ENCODE measurements at regions not wholly inside any gene's neighbourhood (a gene's known extent, or its start where the extent isn't known, plus 50 kb on each side); places are given as distances from the start of the nearest gene placed in this dataset.

DNA sequence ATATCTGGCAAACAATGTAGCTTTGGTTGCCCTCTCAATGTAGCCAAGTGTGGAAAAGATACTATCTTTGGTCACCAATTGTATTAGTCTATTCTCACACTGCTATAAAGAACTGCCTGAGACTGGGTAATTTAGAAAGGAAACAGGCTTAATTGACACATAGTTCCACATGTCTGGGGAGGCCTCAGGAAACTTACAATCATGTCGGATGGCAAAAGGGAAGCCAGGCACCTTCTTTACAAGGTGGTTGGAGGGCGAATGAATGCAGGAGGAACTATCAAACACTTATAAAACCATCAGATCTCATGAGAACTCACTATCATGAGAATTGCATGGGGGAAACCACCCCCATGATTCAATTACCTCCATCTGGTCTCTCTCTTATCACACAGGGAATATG lies 133.1 kb upstream of the TBCA start (continued):
- TF ChIP-seq, protein P1, sequence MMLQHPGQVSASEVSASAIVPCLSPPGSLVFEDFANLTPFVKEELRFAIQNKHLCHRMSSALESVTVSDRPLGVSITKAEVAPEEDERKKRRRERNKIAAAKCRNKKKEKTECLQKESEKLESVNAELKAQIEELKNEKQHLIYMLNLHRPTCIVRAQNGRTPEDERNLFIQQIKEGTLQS (CRISPR knock-in tag; conservative IDR thresholded peaks at IDR 0.05) = no peak
- no peak for TF ChIP-seq MXD4 (CRISPR knock-in tag; IDR thresholded peaks at IDR 0.05; ENCODE audit: borderline replicate concordance)
- TF ChIP-seq ZNF671 (CRISPR knock-in tag; IDR thresholded peaks at IDR 0.05) = no peak
- TF ChIP-seq, protein P2, sequence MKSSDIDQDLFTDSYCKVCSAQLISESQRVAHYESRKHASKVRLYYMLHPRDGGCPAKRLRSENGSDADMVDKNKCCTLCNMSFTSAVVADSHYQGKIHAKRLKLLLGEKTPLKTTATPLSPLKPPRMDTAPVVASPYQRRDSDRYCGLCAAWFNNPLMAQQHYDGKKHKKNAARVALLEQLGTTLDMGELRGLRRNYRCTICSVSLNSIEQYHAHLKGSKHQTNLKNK (CRISPR knock-in tag; IDR thresholded peaks at IDR 0.05) = no peak
- no peak for TF ChIP-seq TEAD4 (CRISPR knock-in tag; IDR thresholded peaks at IDR 0.05)
- TF ChIP-seq ERG (CRISPR knock-in tag; IDR thresholded peaks at IDR 0.05) = no peak
- TF ChIP-seq HMGA2 (CRISPR knock-in tag; IDR thresholded peaks at IDR 0.05) = no peak
- TF ChIP-seq FOXK1 (CRISPR knock-in tag; IDR thresholded peaks at IDR 0.05) = no peak

- Mint-ChIP-seq H3K27me3 (ENCODE audit: low read depth) (peaks cover 28% of the 10 kb centered on the region), H3K27ac (no peak overlapping the region), H3K4me3 (no peak overlapping the region), H3K4me1 (peaks cover 24% of the 10 kb centered on the region), H3K36me3 (no peaks in the 10 kb centered on the region), H3K9me3 (peaks cover 3% of the 10 kb centered on the region; the same call in 1 of the 2 replicates)
- TF ChIP-seq CBFB (CRISPR knock-in tag; IDR thresholded peaks at IDR 0.05; ENCODE audit: low read depth) = no peak
- no peak for TF ChIP-seq GABPB1 (CRISPR knock-in tag; IDR thresholded peaks at IDR 0.05)
- no peak for TF ChIP-seq AFF4 (CRISPR knock-in tag; IDR thresholded peaks at IDR 0.05; ENCODE audit: borderline replicate concordance)
- no peak for TF ChIP-seq ERG (CRISPR knock-in tag; IDR thresholded peaks at IDR 0.05)
- TF ChIP-seq MYBL2 (CRISPR knock-in tag; IDR thresholded peaks at IDR 0.05) = no peak
- TF ChIP-seq ZNF138 (CRISPR knock-in tag; conservative IDR thresholded peaks at IDR 0.05) = no peak
- TF ChIP-seq FOXK1 (CRISPR knock-in tag; IDR thresholded peaks at IDR 0.05) = no peak
- TF ChIP-seq SMAD3 (CRISPR knock-in tag; IDR thresholded peaks at IDR 0.05; ENCODE audit: borderline replicate concordance) = no peak
- no peak for TF ChIP-seq SOX15 (CRISPR knock-in tag; IDR thresholded peaks at IDR 0.05)
- TF ChIP-seq, protein P3, sequence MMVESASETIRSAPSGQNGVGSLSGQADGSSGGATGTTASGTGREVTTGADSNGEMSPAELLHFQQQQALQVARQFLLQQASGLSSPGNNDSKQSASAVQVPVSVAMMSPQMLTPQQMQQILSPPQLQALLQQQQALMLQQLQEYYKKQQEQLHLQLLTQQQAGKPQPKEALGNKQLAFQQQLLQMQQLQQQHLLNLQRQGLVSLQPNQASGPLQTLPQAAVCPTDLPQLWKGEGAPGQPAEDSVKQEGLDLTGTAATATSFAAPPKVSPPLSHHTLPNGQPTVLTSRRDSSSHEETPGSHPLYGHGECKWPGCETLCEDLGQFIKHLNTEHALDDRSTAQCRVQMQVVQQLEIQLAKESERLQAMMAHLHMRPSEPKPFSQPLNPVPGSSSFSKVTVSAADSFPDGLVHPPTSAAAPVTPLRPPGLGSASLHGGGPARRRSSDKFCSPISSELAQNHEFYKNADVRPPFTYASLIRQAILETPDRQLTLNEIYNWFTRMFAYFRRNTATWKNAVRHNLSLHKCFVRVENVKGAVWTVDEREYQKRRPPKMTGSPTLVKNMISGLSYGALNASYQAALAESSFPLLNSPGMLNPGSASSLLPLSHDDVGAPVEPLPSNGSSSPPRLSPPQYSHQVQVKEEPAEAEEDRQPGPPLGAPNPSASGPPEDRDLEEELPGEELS (CRISPR knock-in tag; IDR thresholded peaks at IDR 0.05) = no peak
- TF ChIP-seq, protein P4, sequence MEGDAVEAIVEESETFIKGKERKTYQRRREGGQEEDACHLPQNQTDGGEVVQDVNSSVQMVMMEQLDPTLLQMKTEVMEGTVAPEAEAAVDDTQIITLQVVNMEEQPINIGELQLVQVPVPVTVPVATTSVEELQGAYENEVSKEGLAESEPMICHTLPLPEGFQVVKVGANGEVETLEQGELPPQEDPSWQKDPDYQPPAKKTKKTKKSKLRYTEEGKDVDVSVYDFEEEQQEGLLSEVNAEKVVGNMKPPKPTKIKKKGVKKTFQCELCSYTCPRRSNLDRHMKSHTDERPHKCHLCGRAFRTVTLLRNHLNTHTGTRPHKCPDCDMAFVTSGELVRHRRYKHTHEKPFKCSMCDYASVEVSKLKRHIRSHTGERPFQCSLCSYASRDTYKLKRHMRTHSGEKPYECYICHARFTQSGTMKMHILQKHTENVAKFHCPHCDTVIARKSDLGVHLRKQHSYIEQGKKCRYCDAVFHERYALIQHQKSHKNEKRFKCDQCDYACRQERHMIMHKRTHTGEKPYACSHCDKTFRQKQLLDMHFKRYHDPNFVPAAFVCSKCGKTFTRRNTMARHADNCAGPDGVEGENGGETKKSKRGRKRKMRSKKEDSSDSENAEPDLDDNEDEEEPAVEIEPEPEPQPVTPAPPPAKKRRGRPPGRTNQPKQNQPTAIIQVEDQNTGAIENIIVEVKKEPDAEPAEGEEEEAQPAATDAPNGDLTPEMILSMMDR (IDR thresholded peaks at IDR 0.05) = no peak
- TF ChIP-seq SMAD4 (CRISPR knock-in tag; IDR thresholded peaks at IDR 0.05) = no peak
- TF ChIP-seq MXD4 (CRISPR knock-in tag; IDR thresholded peaks at IDR 0.05; ENCODE audit: borderline replicate concordance) = no peak
- no peak for TF ChIP-seq ZNF317 (CRISPR knock-in tag; IDR thresholded peaks at IDR 0.05; ENCODE audit: borderline replicate concordance, low read depth)
- no peak for TF ChIP-seq USF1 (CRISPR knock-in tag; IDR thresholded peaks at IDR 0.05)
- TF ChIP-seq GTF2I (CRISPR knock-in tag; conservative IDR thresholded peaks at IDR 0.05) = no peak
- no peak for TF ChIP-seq RORB (CRISPR knock-in tag; IDR thresholded peaks at IDR 0.05)
- TF ChIP-seq, protein P5, sequence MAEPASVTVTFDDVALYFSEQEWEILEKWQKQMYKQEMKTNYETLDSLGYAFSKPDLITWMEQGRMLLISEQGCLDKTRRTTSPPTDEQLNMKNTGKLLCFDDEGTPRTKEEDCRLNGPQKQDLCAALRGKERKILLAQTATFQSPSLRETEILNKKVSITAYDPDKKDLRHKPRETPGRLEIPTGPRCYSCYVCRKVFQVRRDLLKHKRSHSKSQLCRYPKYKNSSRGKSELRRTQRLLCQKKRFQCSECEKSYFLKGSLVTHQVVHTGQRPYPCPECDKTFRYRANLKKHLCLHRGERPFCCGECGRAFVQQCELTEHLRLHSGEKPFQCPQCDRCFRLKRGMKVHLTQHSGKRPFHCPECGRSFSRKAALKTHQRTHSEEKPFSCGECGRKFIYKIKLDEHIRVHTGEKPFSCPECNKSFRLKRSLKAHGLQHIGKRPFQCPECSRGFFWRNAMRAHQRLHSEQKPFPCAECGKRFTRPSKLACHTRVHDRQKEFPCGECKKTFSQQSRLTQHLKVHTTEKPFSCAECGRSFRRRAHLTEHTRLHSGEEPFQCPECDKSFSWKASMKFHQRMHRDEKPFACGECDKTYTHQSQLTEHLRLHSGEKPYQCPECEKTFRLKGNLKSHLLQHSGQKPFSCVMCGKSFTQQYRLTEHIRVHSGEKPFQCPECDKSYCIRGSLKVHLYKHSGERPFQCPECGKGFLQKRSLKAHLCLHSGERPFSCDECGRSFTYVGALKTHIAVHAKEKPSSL (CRISPR knock-in tag; conservative IDR thresholded peaks at IDR 0.05) = no peak
- no peak for TF ChIP-seq NFATC4 (CRISPR knock-in tag; IDR thresholded peaks at IDR 0.05)
- CTCF ChIA-PET = no interaction called here
- POLR2A ChIA-PET = no interaction called here
- no peak for ATAC-seq
- DNase-seq (ENCODE audit: low spot score) = no peak
Observed at GRCh38 chr5:77908787-77909186, 132.6 kb upstream of the TBCA start.
